ENCODE measurements at regions not wholly inside any gene's neighbourhood (a gene's known extent, or its start where the extent isn't known, plus 50 kb on each side); places are given as distances from the start of the nearest gene placed in this dataset.

- TF ChIP-seq CTCF (IDR thresholded peaks at IDR 0.05) (peak; percentile 40 to 89 (median 60)), POLR2A (IDR thresholded peaks at IDR 0.05) (no peak)
Measured at GRCh38 chr5:149434162-149435014, 55.3 kb upstream of the IL17B start.
